ENCODE measurements at regions not wholly inside any gene's neighbourhood (a gene's known extent, or its start where the extent isn't known, plus 50 kb on each side); places are given as distances from the start of the nearest gene placed in this dataset.

- TF ChIP-seq CTCF (IDR thresholded peaks at IDR 0.05) (no peak), POLR2A (IDR thresholded peaks at IDR 0.05) (no peak)
Measured at GRCh38 chr16:6701096-6701495, 631.5 kb upstream of the RBFOX1 start.

Data from uterus (tissue), 2 donors.